WI38 (cell line): ENCODE measurements at regions not wholly inside any gene's neighbourhood (a gene's known extent, or its start where the extent isn't known, plus 50 kb on each side); places are given as distances from the start of the nearest gene placed in this dataset.

ENCODE experiments used
- H3K4me3 ChIP-seq: 2 replicates; pipeline ENCODE4 v1.5.1; 2011; ENCODE audit warnings: low read depth, mild to moderate bottlenecking, control low read depth, low read length
- TF ChIP-seq, protein P1 (sequence below): IDR thresholded peaks from 2 replicates; pipeline ENCODE4 v1.5.1; 2012; ENCODE audit warnings: low read depth, mild to moderate bottlenecking, control low read depth, low read length

DNA sequence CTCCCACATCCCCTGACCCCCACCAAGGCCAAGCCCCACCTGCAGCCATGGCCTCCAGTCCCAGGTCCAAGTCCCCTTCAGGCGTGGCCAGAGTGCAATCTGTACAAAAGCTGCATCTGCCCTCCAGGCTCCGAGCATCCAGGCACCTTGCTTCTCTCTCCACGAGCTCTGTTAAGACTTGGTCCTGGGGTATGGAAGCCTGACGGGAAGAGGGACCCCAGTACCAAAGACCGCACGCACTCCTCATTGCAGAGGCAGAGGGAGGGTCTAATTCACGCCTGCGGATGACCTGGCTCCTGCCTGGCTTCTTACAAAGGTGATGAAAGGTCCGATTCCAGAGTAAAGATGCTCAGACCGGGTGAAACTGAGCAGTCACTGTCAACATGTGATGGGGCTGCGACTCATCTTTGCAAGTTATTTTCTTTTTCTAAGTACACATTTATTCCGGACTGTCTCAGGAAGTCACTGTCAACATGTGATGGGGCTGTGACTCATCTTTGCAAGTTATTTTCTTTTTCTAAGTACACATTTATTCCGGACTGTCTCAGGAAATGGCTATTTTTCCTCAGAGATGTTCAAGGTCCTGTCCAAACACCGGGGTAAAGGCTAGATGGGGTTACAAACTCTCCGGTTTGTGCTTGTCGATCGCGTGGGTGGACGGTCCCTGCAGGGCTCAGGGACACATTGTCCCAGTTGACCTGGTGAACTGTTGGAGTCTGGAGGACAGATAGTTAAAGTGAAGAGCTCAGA, 252.0 kb upstream of the IRX4 start:
- TF ChIP-seq, protein P1, sequence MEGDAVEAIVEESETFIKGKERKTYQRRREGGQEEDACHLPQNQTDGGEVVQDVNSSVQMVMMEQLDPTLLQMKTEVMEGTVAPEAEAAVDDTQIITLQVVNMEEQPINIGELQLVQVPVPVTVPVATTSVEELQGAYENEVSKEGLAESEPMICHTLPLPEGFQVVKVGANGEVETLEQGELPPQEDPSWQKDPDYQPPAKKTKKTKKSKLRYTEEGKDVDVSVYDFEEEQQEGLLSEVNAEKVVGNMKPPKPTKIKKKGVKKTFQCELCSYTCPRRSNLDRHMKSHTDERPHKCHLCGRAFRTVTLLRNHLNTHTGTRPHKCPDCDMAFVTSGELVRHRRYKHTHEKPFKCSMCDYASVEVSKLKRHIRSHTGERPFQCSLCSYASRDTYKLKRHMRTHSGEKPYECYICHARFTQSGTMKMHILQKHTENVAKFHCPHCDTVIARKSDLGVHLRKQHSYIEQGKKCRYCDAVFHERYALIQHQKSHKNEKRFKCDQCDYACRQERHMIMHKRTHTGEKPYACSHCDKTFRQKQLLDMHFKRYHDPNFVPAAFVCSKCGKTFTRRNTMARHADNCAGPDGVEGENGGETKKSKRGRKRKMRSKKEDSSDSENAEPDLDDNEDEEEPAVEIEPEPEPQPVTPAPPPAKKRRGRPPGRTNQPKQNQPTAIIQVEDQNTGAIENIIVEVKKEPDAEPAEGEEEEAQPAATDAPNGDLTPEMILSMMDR: no peak

DNA sequence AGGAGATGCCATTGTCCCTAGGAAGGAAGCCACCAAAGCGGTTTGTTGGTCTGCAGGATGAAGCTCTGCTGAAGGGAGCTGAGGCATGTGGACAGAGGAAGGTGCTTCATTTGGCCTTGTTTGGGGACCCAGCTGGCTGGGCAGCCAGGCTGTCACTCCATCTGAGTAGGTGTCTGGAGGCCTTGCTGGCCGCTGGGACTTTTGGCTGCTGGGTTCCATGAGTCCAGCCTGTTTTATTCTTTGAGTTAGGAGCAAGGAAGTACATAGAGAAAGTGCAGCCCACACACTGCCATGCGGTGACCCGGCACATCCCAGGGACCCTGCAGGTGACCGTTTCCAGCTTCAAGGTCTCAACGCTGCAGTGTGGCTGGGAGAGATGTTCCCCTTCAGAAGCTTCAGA, 251.2 kb upstream of the IRX4 start:
- H3K4me3 ChIP-seq: no peak overlapping the region
- TF ChIP-seq, protein P1: no peak

More for the DNA sequence above, 252.0 kb upstream of the IRX4 start:
- no peak overlapping the region for H3K4me3 ChIP-seq

DNA sequence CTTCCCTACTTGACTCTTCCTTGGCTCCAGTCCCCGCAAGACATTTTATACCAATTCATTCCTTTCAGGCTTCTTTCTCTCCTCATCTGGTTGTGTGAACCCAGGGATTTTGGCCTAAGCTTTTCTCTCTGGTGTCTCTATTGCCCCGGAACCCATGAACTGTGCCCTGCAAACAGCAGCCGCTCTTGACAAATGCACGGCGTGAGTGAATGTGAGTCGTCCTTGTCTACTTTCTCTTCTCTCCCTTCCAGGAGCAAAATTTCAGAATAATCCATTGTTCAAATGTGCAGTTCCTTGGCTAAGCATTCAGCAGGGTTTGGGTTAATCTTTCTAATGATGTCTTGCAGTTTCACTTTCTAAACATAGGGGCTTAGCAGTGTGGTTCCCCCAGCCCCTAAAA, 250.4 kb upstream of the IRX4 start:
- H3K4me3 ChIP-seq: no peak overlapping the region
- TF ChIP-seq, protein P1: no peak

DNA sequence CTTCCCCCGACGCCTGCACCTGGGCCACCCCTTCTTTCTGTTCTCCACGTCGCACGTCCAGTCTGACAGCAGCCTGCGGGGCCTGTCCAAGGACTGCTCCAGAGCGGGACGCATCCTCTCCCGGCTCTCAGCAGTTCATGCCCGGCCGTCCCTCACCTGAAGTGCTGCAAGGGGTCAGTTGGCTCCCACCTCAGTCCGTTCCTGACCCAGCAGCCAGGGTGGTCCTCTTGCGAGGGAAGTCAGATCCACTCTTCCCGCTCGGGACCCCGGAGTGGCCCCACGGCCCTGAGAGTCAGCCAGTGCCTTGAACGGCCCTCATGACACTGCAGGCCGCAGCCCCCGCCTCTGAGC, 249.7 kb upstream of the IRX4 start:
- no peak overlapping the region for H3K4me3 ChIP-seq
- TF ChIP-seq, protein P1: no peak

DNA sequence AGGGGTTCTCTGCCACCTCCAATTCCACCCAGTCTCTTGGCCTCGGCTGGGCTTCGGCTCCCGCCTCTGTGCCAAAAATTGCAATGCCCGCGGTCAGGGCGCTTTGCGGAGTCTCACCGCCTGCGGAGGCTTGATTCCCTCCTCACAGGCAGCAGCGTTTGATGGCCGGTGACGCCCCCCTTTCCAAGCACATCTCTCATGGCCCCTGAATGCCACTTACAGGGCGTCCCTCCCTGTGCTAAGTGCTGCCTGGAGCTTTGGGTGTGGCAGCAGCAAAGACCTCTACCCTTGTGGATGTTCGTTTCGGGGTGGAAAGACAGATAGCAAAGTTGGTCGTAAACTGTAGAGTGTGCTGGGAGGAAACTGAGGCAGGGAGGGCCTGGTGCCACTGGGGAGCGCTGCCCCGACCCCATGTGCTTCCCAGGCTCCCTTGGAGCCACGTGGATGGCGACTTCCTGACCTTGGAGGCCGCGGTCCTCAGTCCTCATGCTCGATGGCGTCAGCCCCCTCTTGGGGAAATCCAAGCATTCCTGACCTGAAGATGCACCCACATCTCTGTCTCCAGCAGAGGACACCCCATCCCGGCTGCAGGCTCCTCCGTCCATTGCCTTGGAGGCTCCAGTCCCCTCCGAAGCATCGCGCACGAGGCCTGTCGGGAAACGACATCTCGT, 249.2 kb upstream of the IRX4 start:
- TF ChIP-seq, protein P1: no peak
- H3K4me3 ChIP-seq: no peak overlapping the region

DNA sequence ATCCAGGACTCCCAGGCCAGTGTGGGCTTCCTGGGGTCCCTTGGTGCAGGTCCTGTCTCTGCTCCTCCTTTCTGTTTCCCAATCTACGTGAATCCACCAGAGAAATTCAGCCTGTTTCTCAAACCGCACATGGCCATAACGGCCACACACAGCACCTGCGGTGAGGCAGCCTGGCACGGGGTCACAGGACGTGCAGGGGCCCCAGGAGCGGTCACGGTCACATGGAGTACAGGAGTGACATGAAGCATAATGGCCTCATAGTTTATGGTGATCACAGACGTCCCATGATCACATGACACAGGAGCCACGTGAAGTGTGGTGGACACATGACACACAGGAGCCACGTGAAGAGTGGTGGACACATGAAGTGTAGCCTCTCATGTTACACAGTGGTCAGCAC, 248.5 kb upstream of the IRX4 start:
- TF ChIP-seq, protein P1: no peak
- no peak overlapping the region for H3K4me3 ChIP-seq

DNA sequence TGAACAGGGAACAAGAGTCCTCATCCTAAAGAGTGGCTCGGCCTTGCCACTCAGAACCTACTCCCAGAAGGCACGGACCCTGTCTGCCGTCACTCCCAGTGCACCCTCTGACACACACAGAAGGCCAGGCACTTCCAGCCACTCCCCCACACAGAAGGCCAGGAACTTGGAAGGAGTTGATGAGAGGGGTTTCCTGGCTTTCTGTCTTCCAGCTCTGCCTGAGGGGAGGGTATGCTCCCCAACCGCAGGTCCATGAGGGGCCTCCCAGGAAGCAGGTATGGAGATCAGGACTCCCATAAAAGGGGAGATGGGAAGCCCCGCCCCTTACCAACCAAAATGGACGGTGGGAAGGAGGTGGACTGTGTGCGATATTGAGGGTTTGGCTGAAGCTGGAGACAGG, 247.6 kb upstream of the IRX4 start:
- no peak overlapping the region for H3K4me3 ChIP-seq
- TF ChIP-seq, protein P1: no peak
